ENCODE measurements at regions not wholly inside any gene's neighbourhood (a gene's known extent, or its start where the extent isn't known, plus 50 kb on each side); places are given as distances from the start of the nearest gene placed in this dataset.

DNA sequence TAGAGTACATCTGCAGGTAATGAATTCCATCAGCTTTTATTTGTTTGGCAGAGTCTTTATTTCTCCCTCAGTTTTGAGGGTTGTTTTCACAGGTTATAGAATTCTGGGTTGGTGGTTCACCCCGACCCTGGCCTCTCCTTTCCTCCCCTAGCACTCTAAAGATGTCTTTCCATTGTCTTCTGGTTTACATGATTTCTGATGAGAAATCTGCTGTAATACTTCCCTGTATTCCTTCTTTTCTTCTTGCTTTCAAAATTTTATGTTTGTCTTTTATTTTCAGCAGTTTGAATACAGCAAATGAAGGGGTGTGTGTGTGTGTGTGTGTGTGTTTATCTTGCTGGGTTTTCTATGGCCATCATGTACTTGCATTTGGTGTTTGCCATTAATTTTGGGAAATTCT, 312.0 kb upstream of the RPS23 start:
- TF ChIP-seq POLR2A (IDR thresholded peaks at IDR 0.05): no peak
- TF ChIP-seq, protein P1, sequence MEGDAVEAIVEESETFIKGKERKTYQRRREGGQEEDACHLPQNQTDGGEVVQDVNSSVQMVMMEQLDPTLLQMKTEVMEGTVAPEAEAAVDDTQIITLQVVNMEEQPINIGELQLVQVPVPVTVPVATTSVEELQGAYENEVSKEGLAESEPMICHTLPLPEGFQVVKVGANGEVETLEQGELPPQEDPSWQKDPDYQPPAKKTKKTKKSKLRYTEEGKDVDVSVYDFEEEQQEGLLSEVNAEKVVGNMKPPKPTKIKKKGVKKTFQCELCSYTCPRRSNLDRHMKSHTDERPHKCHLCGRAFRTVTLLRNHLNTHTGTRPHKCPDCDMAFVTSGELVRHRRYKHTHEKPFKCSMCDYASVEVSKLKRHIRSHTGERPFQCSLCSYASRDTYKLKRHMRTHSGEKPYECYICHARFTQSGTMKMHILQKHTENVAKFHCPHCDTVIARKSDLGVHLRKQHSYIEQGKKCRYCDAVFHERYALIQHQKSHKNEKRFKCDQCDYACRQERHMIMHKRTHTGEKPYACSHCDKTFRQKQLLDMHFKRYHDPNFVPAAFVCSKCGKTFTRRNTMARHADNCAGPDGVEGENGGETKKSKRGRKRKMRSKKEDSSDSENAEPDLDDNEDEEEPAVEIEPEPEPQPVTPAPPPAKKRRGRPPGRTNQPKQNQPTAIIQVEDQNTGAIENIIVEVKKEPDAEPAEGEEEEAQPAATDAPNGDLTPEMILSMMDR (IDR thresholded peaks at IDR 0.05): no peak
- TF ChIP-seq POLR2AphosphoS5 (IDR thresholded peaks at IDR 0.05): no peak

Measured in transverse colon (tissue), 4 donors.